GM19238 (cell line): ENCODE measurements at regions not wholly inside any gene's neighbourhood (a gene's known extent, or its start where the extent isn't known, plus 50 kb on each side); places are given as distances from the start of the nearest gene placed in this dataset.

Experiments
- DNase-seq: peaks from one replicate; pipeline ENCODE4 v3.0.0; 2011; ENCODE audit warnings: low spot score; ENCODE audit not compliant: insufficient read length

DNA sequence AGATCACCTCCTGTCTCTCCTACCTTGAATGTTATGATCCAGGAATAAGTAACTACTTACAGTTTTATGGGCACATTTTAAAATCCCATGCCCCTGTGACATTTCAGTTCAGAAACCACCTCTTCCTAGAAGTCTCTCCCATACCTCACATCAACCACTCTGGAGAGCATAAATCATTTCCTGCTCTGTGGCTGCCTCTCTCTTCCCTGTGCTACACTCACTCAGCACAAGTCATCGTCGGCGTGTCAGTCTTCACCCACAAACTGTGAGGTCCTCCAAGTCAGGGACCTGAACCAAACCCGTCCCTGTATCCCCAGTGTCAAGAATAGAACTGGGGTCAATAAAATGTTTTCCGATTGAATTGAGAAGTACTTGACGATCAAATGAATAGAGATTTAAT, 863.3 kb downstream of the BCL11B start:
- DNase-seq: no peak

DNA sequence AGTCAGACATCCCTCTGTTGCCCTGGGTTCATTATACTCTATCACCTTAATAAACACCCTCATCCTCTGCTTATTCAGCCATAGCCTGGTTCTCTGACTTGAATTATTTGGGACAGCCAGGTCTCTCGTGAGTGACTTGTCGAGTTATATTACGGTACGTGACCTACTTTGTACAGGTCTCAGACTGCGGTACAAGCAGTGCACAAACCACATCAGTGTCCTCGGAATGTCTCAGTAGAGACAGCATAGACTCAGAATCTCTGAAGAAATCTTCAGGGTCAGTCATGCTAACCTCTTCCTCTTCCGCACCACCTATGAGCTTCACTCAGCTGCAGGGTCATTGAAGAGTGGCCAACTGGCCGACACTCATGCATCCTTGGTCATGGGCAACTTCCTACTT, 860.8 kb downstream of the BCL11B start:
- no peak for DNase-seq

DNA sequence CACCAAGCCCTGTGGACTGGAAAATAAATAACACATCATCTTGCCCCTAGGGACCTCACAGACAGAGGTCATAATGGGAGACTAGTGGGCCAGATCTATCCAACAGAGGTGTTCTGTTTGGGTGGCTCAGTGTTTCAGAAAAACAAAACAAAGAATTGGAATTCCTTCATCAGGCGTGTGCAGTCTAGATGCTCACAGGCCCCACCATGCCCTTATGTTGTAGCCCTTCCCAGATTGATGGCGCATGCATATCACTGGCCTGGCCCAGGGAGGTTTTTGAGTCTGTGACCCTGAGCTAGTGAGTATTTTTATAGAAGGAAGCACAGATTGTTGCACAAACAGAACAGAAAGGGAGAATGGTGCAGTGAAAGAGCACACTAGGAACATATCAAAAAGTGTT, 859.6 kb downstream of the BCL11B start:
- DNase-seq: no peak

DNA sequence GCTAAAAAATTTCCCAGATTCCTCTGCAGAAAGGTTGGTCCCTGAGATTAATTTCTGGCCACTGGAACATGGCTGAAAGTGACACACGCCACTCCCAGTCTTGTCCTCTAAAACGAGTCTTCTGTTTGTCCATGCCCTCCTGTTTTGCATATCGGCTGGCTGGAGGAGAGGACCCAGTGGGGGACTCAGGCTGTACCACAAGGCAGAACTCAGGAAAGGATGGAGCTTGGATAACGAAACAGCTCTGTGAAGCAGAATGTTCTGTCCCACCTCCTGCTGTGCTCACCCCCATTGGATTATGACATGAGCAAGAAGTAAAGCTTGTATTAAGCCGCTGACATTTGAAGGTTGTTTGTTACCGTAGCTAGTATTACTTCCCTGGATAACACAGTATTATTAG, 856.2 kb downstream of the BCL11B start:
- DNase-seq: no peak

DNA sequence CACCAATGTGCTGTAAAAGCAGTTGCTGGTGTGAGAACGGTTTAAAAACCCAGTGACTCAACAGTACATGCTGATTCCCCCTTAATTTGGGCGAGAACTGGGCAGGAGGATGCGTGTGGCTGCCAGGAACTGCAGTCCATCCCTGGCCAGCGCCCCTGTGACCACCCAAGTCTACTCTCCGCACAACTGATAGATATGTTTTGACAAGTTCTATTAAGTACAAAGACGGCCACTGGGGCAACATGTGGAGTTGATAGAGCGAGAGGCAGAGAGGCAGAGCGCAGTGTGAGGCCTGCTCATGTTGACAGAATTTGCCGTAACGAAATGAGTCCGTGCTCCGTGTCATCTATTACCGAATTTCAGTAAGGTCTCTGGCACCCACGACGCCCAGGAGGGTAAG, 855.0 kb downstream of the BCL11B start:
- DNase-seq: no peak

DNA sequence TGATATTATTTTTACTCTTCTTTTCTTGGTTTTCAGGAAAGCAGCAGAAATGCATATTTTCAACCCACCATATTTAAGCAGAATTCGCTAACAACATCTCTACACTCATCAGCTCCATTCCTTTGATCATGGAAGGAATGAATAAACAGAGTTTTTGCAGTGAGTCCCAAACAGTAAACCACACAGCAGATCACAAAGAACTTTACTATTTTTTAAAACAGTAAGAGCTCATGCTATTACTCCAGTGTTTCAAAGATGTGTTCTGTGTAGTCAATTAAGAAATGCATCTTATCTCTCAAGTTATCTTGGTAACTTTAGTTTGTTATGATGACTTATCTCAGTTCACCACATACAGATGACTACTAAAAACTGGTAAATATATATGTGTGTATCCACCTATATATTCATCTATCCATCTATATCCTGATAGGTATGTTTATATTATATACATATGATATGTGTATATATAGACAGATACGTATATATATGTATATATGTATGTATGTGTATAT, 843.5 kb downstream of the BCL11B start:
- no peak for DNase-seq

DNA sequence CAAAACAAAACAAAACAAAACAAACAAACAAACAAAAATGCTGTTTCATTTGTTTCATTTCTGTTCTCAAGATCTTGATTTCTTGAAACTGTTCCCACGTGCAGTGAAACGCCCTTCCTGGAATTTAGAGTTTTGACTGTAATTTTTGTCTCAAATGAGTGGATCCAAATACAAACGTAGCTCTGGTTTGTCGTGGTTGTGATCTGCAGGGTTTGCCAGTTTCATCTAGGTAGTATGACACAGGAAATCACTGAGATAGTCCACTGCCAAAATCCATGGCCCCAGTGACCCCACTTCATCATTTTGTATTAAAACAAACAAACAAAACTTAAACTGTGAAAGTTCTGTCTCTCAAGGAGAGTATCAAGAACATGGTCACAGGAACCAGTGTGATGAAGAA, 838.6 kb downstream of the BCL11B start:
- DNase-seq: no peak

DNA sequence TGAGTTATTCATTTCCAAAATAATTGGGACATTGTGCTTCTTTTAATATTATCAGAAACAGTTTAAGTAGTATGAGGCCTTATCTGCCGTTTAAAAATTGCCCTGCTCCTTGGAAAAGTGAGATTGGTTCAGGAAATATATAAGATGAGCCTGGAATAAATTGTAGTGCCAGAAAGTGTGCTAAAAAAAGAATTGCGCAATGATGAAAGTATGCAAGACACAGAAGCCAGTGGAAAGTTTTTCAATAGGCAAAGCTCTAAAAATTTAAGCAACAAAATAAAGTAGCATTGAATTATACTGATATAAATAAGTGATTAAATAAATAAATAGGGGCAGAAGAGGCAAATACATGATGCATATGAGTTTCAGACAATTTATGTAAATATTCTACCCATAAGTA, 834.9 kb downstream of the BCL11B start:
- DNase-seq: no peak

DNA sequence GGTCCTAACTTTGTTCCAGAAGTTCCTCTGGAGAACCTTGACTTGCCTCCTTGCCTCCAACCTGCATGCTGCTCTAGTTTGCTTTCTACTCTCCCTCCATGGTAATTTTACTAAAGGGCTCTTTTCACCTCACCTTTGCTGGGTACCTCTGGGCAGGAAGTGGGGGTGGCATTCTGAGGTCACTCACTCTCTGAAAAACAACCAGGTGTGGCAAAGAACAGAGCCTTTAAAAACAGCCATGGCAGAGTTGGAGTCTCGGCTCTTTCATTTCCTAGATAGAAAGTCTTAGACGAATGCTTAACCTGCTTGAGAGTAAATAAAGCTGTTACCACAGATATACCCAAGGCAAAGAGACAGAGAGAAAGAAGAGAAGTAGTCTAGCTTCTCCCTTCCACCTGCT, 827.9 kb downstream of the BCL11B start:
- no peak for DNase-seq

DNA sequence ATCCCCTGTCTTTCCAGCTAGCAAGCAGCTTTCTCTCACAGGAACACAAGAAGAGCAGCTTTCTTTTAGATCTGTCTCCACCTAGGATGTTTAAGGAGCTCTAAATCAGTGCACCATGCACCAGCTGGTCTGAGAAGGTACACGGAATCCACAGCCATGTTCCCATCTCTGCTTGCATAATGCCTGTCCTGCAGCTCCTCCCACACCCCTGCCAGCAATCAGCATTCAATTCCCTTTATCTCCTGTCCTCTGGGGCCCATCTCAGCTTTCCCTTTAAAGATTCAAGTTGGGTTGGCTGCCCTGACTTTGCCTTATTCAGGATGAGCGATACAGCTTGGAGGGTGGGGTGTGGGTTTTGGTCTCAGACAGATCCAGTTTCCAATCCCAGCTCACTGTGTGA, 826.3 kb downstream of the BCL11B start:
- no peak for DNase-seq

DNA sequence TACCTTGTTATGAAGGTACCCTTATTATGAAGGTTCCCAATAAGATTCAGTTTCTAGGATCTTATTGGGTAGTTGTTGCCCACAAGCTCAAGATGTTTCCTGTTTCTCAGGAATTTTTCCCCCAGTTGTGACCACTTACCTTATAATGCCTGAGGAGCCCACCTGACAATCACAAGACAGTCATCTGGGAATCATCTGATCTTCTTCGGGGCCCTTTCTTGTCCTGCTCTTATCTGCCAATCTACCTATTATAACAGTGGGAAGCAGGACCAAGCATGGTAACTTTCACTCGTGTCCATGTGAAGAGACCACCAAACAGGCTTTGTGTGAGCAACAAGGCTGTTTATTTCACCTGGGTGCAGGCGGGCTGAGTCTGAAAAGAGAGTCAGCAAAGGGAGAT, 825.5 kb downstream of the BCL11B start:
- no peak for DNase-seq

DNA sequence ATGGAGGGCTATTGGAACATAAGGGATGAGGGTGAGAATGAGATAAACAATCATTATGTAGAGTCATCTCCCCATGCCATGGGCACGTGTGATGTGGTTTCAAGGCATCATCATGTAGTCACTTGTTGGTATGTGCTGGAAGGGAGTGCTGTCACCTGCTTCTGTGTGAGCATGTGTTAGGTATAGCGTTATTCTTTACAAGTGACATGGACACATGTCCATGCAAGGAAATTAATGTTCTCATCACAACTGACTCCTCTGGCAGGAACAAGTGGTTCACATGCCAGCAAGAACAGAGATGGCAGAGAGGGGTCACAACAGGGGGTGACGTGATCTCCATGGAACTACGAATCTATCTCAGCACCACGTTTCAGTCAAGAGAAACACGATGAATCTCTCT, 815.8 kb downstream of the BCL11B start:
- no peak for DNase-seq

DNA sequence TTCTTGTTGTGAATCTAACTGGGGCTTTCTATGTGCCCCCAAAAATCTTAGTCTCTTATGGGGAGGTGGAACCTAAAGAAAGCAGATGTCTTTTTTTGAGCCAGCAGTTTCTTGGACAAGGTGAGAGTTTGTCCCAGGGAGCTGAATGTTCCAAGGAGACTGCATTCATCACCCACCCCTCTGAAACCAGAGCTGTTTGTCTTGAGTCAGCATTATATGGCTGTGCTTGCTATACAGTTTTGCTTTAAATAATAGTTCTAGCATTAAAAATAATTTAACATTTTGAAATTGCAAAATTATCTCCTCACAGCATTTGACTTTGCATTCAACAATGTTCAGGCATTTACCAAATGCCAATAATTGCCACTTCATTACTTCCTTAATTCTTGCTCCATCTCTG, 813.3 kb downstream of the BCL11B start:
- DNase-seq: no peak

DNA sequence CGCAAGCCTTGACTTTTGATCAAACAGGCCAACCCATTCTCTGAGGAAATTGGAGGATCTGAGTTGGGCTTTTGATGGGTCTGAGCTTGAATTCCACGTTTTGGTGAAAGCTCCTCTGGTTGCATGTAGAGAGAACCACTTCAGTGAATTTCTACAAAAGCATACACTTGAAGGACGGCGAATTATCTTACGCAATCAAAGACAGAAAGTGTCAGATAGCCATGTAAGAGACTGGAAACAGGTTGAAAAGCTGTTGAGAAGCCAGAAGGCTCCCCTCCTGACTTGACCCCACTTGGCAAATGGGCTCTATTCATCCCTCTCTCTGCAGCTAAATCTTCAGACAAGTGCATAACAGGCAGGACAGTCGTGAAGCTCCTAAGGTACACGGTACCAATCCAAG, 809.1 kb downstream of the BCL11B start:
- DNase-seq: no peak

DNA sequence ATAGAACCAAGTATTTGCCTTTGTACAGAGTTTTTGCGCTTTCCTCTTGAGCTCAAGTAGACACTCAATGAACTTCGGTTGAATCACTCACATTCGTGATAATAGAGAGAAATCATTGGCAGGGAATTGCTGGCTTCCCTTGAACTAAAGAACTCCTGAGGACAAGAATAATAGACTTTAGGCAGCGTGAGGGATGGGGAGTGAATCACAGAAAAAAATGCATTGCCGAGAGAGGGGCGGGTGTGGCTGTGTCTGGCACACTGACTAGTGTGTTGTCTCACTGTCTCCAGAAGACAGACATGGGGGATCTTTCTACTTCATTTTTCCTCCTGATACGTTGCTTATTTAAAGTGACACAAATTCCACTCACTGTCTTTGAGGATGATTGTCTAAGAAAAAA, 805.2 kb downstream of the BCL11B start:
- no peak for DNase-seq

DNA sequence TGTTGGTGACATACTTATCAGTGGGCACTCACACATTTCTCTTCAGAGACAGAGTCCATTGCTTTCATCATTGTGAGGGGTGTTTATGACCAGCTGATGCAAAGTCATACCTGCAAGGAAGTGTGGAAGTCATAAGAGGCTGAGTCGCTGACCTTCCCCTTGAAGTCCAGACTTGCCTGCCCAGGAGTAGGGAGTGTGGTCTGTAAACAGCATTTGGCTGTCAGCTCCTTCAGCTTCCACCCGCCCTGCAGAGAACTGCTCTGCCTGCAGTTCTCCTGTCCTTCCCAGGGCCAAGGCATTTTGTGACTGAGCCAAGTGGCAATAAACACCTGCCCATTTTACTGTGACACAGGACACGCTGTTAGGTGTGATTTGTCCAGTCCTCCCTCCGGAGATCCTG, 801.3 kb downstream of the BCL11B start:
- DNase-seq: no peak

DNA sequence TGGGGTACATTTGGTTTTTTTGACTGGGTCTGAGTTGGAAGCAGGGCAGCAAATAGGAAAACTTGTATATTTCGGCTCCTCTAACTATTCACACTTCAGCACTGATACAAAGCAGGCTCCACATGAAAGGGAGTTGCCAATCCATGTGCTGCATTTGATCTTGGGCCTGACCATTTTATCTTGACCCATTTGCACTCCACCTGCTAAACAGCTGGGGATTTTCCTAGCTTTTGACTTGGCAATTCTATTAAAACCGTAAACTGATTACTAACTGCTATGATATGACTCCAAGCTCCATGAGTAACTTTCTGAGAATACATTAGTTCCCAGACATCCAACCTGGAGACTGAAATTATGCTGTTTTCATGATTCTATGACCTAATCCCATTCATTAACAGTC, 797.1 kb downstream of the BCL11B start:
- no peak for DNase-seq

DNA sequence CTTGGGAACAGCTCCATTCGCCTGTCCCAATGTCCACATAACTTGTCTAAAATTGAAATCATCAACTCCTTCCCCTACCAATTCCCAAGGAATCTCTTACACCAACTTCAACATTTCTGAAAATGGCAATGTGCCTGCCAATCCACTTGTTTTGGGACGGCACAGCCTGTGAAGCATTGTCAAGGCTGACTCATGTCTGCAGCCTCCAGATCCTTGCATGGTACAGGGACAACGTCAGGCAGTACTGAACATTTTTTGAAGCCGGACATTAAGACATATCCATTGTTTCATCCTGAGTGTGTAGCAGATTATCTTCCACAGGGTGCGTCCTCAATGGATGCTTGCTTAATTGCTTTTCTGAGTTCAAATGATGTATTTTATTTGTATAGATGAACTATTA, 794.1 kb downstream of the BCL11B start:
- DNase-seq: no peak

DNA sequence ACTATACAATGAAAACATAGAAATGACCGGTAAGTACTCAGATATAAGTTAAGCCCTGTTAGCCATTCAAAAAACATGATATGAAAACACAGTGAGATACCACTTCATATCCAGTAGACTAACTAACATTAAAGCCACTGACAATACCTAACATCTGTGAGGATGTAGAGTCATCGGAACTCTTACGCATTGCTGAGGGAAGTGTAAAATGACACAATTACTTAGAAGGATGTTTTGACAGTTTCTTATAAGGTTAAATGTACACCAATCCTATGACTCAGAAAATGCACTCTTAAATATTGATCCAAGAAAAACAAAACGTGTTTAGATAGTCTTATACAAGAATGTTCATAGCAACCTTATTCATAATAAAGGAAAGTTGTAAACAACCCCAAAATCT, 782.9 kb downstream of the BCL11B start:
- no peak for DNase-seq

DNA sequence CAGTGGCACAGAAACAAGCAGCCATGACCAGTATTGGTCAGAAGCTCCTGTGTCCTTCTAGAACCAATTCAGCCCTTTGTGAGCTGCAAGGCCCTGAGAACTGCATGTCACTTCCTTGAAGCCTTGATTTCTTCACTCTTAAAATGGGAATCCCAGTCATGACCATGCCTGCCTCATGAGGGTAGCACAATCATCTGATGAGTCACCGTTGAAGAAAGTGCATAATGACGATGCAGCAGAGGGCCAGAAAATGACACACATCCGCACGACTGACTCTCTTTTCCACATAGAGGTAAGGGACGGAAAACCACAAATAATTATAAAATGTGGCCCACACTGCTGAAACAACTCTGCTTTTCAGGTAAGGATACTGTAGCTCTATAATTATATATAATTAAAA, 777.4 kb downstream of the BCL11B start:
- no peak for DNase-seq

DNA sequence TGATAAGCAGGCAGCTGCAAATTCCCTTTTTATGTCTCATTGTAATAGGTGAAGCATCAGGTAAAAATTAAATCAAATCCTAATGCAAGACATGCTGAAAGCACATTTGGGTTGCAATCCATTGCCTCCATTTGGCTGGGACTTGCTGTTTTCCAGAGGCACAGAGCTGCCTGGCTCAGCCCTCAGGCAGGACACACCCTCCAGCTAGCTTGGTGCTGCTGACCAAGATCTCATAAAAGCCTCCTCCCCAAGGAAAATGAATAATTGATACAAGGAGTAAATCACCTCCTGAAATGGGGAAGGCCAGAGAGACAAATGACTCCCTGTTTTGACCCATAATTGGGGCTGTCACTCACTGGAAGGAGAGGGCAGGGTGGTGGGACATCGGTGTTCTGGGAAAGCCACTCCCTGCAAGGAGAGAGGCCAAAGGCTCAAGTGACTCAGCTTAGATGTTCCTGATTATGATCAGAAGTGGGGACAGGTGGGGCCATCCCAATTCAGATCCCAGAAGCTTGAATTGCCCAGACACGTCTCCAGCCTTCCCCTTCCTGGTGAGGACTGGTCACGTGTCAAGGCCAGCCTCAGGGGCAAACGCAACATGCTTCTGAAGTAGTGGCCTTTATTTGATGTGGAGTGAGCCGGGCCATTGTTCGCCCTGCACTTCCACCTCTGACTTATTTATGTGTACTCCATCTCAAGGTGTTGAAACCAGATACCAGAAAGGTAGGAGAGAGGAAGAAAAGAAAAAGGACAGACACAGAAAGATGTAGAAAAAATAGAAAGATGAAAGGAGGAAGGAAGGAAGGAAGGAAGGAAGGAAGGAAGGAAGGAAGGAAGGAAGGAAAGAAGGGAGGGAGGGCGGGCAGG, 773.7 kb downstream of the BCL11B start:
- DNase-seq: no peak

DNA sequence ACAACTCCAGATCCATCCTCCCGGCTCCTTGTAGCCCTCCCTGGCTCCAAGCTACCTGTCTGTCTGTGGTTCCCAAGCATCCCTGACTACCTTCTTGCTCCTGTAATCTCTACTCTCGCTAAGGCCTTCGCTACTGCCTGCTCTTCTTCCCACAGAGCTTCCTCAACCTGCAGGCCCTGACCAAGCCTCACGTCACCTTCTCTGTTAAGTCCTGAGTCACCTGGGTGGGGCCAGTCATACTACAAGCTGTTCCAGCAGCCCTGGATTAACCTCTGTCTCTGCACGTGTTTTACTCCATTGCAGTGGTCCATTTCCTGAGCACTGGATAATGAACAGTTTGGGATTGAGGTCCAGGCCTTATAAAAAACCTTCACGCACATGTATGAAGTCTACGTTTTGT, 770.7 kb downstream of the BCL11B start:
- no peak for DNase-seq

DNA sequence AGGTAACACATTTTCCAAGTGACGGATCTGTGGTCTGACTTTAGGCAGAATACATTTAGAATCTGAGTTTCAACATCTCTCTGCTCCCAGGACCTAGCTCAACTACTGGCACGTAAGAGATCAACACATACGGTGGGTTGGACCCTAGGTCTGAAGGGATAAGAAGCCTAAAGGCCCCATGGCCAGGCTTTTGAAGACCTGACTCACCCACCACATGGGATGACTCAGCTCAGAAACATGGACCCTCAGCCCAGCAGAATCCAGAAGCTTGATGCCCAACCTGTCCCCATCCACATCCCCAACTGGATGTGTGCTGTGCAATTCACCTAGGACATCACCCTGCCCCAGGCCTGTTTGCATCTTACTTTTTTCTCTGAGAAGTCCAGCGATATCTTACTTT, 770.2 kb downstream of the BCL11B start:
- DNase-seq: no peak
